ENCODE measurements at regions not wholly inside any gene's neighbourhood (a gene's known extent, or its start where the extent isn't known, plus 50 kb on each side); places are given as distances from the start of the nearest gene placed in this dataset.
A peak's percentile ranks its signal among the peaks of the same experiment; 100 is the strongest.

DNA sequence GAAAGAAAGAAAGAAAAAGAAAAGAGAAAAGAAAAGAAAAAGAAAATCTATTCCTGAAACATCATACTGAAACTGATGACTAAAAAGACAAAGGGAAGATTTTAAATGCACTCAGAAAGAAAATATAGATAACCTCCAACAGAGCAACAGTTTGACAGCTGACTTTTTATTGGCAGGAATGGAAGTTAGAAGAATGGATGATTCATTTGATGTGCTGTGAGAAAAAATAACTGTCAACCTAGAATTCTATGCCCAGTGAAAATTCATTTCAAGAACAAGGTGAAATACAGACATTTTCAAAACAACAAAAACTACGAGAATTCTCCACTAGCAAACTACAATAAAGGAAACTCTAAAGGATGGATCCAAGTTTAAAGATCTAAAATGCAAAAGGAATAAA, 50.5 kb upstream of the HSPA12A start:
- DNase-seq (ENCODE audit: low read depth), result no peak

DNA sequence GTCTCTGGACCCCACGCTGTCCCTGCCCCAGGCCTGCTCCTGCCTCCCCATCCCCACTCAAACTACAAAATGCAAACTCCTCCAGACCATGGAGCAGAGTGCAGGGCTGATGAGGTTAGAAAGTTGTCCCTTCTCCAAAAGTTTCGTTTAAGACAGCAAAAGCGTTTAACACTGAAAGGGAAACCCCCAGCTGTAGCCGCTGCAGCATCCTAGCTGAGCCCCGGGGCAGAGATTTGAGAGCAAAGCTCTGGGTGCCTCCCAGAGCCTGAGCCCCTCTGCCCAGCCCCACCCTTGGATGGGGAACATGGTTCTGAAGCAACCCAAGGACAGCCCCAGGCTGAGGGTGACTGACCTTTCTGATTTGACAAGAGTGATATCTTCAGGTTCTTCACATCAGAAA, 52.8 kb upstream of the ENO4 start:
- DNase-seq (ENCODE audit: low read depth), result no peak

- DNase-seq (ENCODE audit: low read depth), result peak; percentile 3
Observed at GRCh38 chr10:116796910-116797513, 52.3 kb upstream of the ENO4 start.

DNA sequence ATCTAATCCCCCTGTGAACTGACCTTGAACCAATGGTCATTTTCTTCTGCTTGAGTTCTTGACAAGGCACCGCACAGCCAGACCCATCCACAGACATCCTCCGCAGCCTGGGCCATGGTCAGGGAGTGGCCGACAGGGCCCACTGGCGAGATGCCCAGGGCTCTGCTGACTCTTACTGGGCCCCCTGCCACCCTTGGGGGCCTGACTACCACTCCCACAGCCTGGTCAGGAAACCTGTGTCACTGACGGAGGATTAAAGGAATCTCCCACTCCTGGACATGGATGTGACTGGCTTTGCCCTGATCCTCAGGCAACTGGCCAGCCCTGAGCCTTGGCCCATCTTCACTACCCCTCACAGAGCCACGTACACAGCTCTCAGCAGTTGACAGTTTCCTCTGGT, 50.4 kb upstream of the ENO4 start:
- no peak for DNase-seq (ENCODE audit: low read depth)
